T47D (cell line): ENCODE measurements at regions not wholly inside any gene's neighbourhood (a gene's known extent, or its start where the extent isn't known, plus 50 kb on each side); places are given as distances from the start of the nearest gene placed in this dataset.

Experiments used
- DNase-seq, 2 experiments: peaks; one replicate each; pipeline versions ENCODE4 v3.0.0 to v3.0.0-alpha.2; 2011 to 2012; ENCODE audit warnings: low read depth in 1 of 2, low spot score in 1 of 2
- JUND ChIP-seq: IDR thresholded peaks from 2 replicates; pipeline ENCODE4 v1.6.1; 2012; ENCODE audit warnings: low read depth
- in situ Hi-C: cut with HindIII; loops from 2 replicates; pipeline ENCODE4 v1.10.0; 2016; ENCODE audit warnings: low sequenced_read_pairs, low pct_unique_long_range_greater_than_20kb

DNA sequence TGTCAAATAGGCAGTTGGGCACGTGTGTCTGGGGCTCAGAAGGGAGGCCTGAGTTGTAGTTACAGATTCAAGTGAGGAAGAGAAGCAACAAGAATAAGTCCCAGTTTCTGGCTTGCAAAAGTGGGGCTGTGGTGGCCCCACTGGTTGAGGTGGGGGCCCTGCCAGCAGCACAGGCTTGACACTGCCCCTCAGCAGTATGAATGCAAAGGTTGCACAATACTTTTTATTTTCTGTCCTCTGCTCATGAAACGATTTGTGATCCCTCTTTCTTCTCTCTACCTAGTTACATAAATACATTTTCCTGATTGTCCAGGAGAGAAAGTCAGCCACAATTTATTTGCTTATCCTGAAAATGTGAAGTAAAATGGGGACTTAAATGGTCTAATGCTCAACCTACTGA lies 577.8 kb downstream of the AACS start:
- no peak for DNase-seq
- in situ Hi-C loops, result no loop called here
- no peak for TF ChIP-seq JUND

GRCh38 chr12:125645724-125646123 lies 580.5 kb downstream of the AACS start:
- in situ Hi-C loops, result no loop called here
- no peak for DNase-seq
- TF ChIP-seq JUND, result no peak

DNA sequence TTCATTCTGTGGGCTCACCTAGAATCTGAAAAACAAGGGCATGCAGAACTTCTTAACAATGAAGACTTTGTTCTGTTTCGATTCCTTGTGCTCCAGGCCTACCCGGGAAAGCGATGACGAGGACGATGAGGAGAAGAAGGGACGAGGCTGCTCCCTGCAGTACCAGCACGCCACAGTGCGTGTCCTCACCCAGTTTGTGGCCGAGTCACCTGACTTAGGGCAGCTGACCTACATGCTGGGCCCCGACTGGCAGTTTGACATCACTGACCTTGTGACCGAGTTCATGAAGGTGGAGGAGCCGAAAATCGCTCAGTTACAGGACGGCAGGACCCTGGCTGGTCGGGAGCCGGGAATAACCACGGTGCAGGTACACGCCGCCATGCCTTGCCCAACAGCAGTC lies 585.4 kb downstream of the AACS start:
- peak in 1 of 2 experiments; percentile 14 for DNase-seq
- in situ Hi-C loops, result no loop called here
- TF ChIP-seq JUND, result no peak

- in situ Hi-C loops, result no loop called here
- no peak for DNase-seq
- TF ChIP-seq JUND, result no peak
These were observed 586.4 kb downstream of the AACS start for GRCh38 chr12:125651625-125652024.

GRCh38 chr12:125652681-125653080 lies 587.4 kb downstream of the AACS start:
- TF ChIP-seq JUND, result no peak
- no peak for DNase-seq
- in situ Hi-C loops, result no loop called here

DNA sequence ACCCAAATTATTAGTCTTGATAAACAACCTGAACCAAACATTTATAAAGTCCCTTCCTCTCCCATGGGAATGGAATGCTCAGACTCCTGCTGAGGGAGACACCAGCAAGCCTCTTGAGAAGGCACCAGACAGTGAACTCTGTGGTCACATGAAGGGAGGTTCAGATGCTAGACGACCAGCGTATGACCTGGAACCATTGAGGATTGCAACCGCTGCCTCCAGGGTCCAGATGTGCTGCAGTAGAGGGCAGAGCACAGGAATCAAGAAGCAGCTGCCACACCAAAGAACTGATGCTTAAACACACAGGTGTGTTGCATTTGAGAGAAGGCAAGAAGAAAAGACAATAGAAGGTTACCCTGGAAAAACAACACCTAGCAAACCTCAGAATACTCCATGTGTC lies 592.4 kb downstream of the AACS start:
- DNase-seq, result no peak
- in situ Hi-C loops, result no loop called here
- no peak for TF ChIP-seq JUND

- in situ Hi-C loops, result no loop called here
- no peak for TF ChIP-seq JUND
- DNase-seq, result no peak
These were observed 609.5 kb downstream of the AACS start for GRCh38 chr12:125674554-125675338.

GRCh38 chr12:125676366-125676765 lies 611.1 kb downstream of the AACS start:
- in situ Hi-C loops, result no loop called here
- no peak for DNase-seq
- TF ChIP-seq JUND, result no peak

DNA sequence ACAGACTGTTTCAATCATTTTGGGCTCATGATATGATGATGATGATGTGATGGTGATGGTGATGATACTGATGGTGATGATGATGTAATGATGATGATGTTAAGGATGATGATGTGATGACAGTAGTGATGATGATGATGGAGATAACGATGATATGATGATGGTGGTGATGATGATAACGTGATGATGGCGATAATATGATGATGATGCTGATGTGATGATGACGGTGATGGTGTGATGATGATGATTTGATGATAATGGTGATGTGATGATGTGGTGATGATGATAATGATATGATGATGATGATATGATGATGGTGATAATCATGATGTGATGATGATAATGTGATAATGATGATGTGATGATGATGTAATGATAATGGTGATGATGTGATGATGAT lies 612.6 kb downstream of the AACS start:
- in situ Hi-C loops, result no loop called here
- TF ChIP-seq JUND, result no peak
- no peak for DNase-seq

GRCh38 chr12:125678589-125678993 lies 613.4 kb downstream of the AACS start:
- no peak for DNase-seq
- no peak for TF ChIP-seq JUND
- in situ Hi-C loops, result no loop called here

DNA sequence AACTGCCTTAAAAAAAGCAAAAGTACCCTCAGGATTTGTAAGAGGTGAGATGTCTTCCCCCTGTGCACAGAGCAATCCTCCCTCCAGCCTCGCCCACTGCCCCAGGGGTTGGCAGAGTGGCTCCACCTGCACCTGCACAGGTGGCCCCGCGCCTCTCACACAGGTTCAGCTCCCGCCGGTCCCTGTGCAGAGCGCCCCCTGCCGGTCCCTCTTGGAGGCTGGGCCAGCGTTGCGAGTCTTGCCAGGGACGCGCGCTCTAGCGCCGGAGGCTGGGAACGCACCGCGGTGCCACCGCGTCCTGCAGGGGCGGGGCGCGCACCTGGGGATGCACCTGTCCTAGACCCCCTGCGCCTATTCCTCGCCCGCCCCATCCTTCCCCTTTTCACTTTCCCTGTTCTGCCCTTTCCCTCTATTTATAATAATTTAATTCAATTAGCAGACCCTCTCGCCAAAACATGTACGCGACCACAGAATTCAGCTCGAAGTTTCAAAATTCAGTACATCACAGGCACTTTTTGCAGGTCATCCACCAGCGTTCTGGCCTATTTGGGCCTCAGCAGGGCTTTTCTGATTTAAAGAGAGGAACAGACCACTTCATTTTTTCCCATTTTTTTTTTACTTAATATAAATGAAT lies 618.6 kb downstream of the AACS start:
- no peak for TF ChIP-seq JUND
- DNase-seq, result peak in 1 of 2 experiments; percentile 58
- in situ Hi-C loops, result no loop called here

GRCh38 chr12:125684968-125685790 lies 619.9 kb downstream of the AACS start:
- in situ Hi-C loops, result no loop called here
- no peak for TF ChIP-seq JUND
- DNase-seq, result no peak

DNA sequence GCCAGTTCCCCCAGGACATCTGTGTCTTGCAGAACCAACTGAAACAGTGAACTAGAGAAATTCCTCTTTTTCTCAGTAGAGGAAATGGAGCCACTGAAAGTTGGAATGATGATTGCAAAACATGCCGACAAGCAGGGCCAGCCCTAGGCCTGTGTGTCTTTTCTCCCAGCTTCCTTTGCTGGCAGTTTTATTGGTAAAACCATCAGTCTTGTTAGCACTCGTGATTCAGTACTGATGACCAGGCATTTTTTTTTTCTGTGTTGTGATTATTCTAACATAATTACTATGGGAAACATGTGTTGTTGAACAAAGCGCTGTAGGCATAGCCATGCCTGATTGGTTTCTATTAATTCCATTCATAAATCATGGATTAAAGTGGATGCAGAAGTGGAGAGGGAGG lies 620.7 kb downstream of the AACS start:
- TF ChIP-seq JUND, result no peak
- in situ Hi-C loops, result no loop called here
- DNase-seq, result no peak
